SK-N-SH treated with all-trans-retinoic acid at 6 μM for 48 hours (cell line): ENCODE measurements at regions not wholly inside any gene's neighbourhood (a gene's known extent, or its start where the extent isn't known, plus 50 kb on each side); places are given as distances from the start of the nearest gene placed in this dataset.

ENCODE experiments used
- ARNTL ChIP-seq: fragments of 450-650 bp; formaldehyde crosslinking; IDR thresholded peaks from 2 replicates; pipeline ENCODE4 v1.5.0; 2020; ENCODE audit warnings: low read depth, mild to moderate bottlenecking, moderate library complexity, borderline replicate concordance
- PPARA ChIP-seq: fragments of 250-450 bp; sonication (Bioruptor Pico); IDR thresholded peaks from 2 replicates; pipeline ENCODE4 v1.5.0; 2020; ENCODE audit warnings: mild to moderate bottlenecking, borderline replicate concordance
- ZC3H10 ChIP-seq: fragments of 250-450 bp; sonication (Bioruptor Pico); IDR thresholded peaks from 2 replicates; pipeline ENCODE4 v1.5.1; 2021; ENCODE audit warnings: mild to moderate bottlenecking, moderate library complexity
- ZFP3 ChIP-seq: fragments of 250-450 bp; sonication (Bioruptor Pico); IDR thresholded peaks from 2 replicates; pipeline ENCODE4 v1.5.0; 2020; ENCODE audit warnings: mild to moderate bottlenecking, moderate library complexity
- TF ChIP-seq, protein P1 (sequence below): fragments of 250-450 bp; sonication (Bioruptor Pico); IDR thresholded peaks from 2 replicates; pipeline ENCODE4 v1.8.0; 2020; ENCODE audit warnings: mild to moderate bottlenecking, moderate library complexity, borderline replicate concordance
- TF ChIP-seq, protein P2 (sequence below): fragments of 250-450 bp; sonication (Bioruptor Pico); IDR thresholded peaks from 2 replicates; pipeline ENCODE4 v1.5.1; 2020; ENCODE audit warnings: low read depth, mild to moderate bottlenecking, moderate library complexity

DNA sequence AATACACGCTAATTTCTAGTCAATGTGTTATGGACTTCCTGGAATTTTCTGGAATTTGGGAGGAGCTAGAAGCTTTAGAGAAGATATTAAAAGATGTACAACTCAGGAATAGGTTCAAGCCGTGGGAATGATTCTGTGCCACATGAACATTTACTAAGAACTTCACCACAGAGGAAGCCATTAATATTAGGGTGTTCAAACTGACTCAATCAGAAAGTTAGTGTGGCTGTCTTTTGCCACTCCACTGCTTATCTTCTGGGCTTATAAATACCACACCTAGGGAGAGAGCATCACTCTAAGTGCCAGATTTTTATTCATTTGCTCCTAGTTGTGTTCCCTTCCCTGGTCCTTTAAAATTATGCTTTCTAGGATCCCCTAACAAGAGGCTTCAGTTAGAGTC is 409.8 kb downstream of the KCTD8 start:
- no peak for TF ChIP-seq PPARA (CRISPR knock-in tag)
- TF ChIP-seq ZFP3 (CRISPR knock-in tag), result no peak
- TF ChIP-seq, protein P1, sequence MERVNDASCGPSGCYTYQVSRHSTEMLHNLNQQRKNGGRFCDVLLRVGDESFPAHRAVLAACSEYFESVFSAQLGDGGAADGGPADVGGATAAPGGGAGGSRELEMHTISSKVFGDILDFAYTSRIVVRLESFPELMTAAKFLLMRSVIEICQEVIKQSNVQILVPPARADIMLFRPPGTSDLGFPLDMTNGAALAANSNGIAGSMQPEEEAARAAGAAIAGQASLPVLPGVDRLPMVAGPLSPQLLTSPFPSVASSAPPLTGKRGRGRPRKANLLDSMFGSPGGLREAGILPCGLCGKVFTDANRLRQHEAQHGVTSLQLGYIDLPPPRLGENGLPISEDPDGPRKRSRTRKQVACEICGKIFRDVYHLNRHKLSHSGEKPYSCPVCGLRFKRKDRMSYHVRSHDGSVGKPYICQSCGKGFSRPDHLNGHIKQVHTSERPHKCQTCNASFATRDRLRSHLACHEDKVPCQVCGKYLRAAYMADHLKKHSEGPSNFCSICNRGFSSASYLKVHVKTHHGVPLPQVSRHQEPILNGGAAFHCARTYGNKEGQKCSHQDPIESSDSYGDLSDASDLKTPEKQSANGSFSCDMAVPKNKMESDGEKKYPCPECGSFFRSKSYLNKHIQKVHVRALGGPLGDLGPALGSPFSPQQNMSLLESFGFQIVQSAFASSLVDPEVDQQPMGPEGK (CRISPR knock-in tag), result no peak
- TF ChIP-seq ARNTL (CRISPR knock-in tag), result no peak
- TF ChIP-seq, protein P2, sequence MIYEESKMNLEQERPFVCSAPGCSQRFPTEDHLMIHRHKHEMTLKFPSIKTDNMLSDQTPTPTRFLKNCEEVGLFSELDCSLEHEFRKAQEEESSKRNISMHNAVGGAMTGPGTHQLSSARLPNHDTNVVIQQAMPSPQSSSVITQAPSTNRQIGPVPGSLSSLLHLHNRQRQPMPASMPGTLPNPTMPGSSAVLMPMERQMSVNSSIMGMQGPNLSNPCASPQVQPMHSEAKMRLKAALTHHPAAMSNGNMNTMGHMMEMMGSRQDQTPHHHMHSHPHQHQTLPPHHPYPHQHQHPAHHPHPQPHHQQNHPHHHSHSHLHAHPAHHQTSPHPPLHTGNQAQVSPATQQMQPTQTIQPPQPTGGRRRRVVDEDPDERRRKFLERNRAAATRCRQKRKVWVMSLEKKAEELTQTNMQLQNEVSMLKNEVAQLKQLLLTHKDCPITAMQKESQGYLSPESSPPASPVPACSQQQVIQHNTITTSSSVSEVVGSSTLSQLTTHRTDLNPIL (CRISPR knock-in tag), result no peak
- TF ChIP-seq ZC3H10 (CRISPR knock-in tag), result no peak
